ENCODE measurements at regions not wholly inside any gene's neighbourhood (a gene's known extent, or its start where the extent isn't known, plus 50 kb on each side); places are given as distances from the start of the nearest gene placed in this dataset.

GRCh38 chr13:55815458-55816033, 1325.2 kb upstream of the PRR20A start:
- intact Hi-C loops (cut with DNase I) = no loop called here
- no peak for ATAC-seq
- 55% methylated on average over 7 of the region's 7 CpGs for WGBS, 2 donors

GRCh38 chr13:55816976-55817601, 1323.6 kb upstream of the PRR20A start:
- H3K4me3 ChIP-seq = no peak overlapping the region

More at GRCh38 chr13:55815458-55816033, 1325.2 kb upstream of the PRR20A start:
- peaks cover 15% of the 10 kb centered on the region for H3K4me1 ChIP-seq
- no peak overlapping the region for H3K4me3 ChIP-seq
- no peaks in the 10 kb centered on the region for H3K27me3 ChIP-seq
- no peaks in the 10 kb centered on the region for H3K36me3 ChIP-seq (replicated peaks in 1 of 2; ENCODE audit: insufficient read depth in 1 of 2, low read depth in 2 of 2)
- no peak for TF ChIP-seq CTCF (IDR thresholded peaks at IDR 0.05)
- TF ChIP-seq POLR2A (IDR thresholded peaks at IDR 0.05) = no peak
- H3K27ac ChIP-seq = no peak overlapping the region
- peak in 1 of 4 donors; percentile 15 for DNase-seq
- no peaks in the 10 kb centered on the region for H3K9me3 ChIP-seq

GRCh38 chr13:55820817-55821216, 1319.9 kb upstream of the PRR20A start:
- Histone ChIP-seq H3K27me3 (no peaks in the 10 kb centered on the region), H3K9me3 (no peaks in the 10 kb centered on the region), H3K36me3 (replicated peaks in 1 of 2; ENCODE audit: insufficient read depth in 1 of 2, low read depth in 2 of 2) (no peaks in the 10 kb centered on the region), H3K4me3 (no peak overlapping the region), H3K27ac (no peak overlapping the region), H3K4me1 (peaks cover 15% of the 10 kb centered on the region)
- no peak for DNase-seq
- WGBS, 2 donors = 50 to 66% methylated on average over 2 of the region's 2 CpGs
- no peak for TF ChIP-seq CTCF (IDR thresholded peaks at IDR 0.05)
- no peak for TF ChIP-seq POLR2A (IDR thresholded peaks at IDR 0.05)
- no peak for ATAC-seq
- intact Hi-C loops (cut with DNase I) = no loop called here

More at GRCh38 chr13:55816976-55817601, 1323.6 kb upstream of the PRR20A start:
- 10 to 17% methylated on average over 1 of the region's 1 CpG for WGBS, 2 donors
- Histone ChIP-seq H3K9me3 (no peaks in the 10 kb centered on the region), H3K4me1 (peaks cover 15% of the 10 kb centered on the region), H3K27ac (peak overlapping the region in 1 of 4 donors; percentile 14), H3K27me3 (no peaks in the 10 kb centered on the region), H3K36me3 (replicated peaks in 1 of 2; ENCODE audit: insufficient read depth in 1 of 2, low read depth in 2 of 2) (no peaks in the 10 kb centered on the region)
- DNase-seq (no peak), ATAC-seq (peak; percentile 69)
- intact Hi-C loops (cut with DNase I) = no loop called here
- TF ChIP-seq POLR2A (IDR thresholded peaks at IDR 0.05) = no peak
- TF ChIP-seq CTCF (IDR thresholded peaks at IDR 0.05) = no peak

- WGBS, 2 donors = 33 to 38% methylated on average over 1 of the region's 1 CpG
- TF ChIP-seq POLR2A (IDR thresholded peaks at IDR 0.05) (no peak), CTCF (IDR thresholded peaks at IDR 0.05) (no peak)
- H3K4me1 ChIP-seq = no peaks in the 10 kb centered on the region
- intact Hi-C loops (cut with DNase I) = no loop called here
- no peaks in the 10 kb centered on the region for H3K9me3 ChIP-seq
- DNase-seq (no peak), ATAC-seq (no peak)
- H3K36me3 ChIP-seq (replicated peaks in 1 of 2; ENCODE audit: insufficient read depth in 1 of 2, low read depth in 2 of 2) = no peaks in the 10 kb centered on the region
- H3K27me3 ChIP-seq = no peaks in the 10 kb centered on the region
- no peak overlapping the region for H3K27ac ChIP-seq
- no peak overlapping the region for H3K4me3 ChIP-seq
These were observed 1271.1 kb upstream of the PRR20A start for GRCh38 chr13:55869648-55870047.

GRCh38 chr13:55887561-55887960, 1253.2 kb upstream of the PRR20A start:
- H3K27me3 ChIP-seq = no peaks in the 10 kb centered on the region
- no peak for TF ChIP-seq POLR2A (IDR thresholded peaks at IDR 0.05)
- no peak for TF ChIP-seq CTCF (IDR thresholded peaks at IDR 0.05)
- no peak for DNase-seq
- H3K36me3 ChIP-seq (replicated peaks in 1 of 2; ENCODE audit: insufficient read depth in 1 of 2, low read depth in 2 of 2) = no peaks in the 10 kb centered on the region
- no peak overlapping the region for H3K4me3 ChIP-seq
- no peak overlapping the region for H3K27ac ChIP-seq
- 68 to 76% methylated on average over 1 of the region's 1 CpG for WGBS, 2 donors
- no peaks in the 10 kb centered on the region for H3K4me1 ChIP-seq
- ATAC-seq = no peak
- intact Hi-C loops (cut with DNase I) = no loop called here
- H3K9me3 ChIP-seq = no peaks in the 10 kb centered on the region
